ENCODE measurements at regions not wholly inside any gene's neighbourhood (a gene's known extent, or its start where the extent isn't known, plus 50 kb on each side); places are given as distances from the start of the nearest gene placed in this dataset.
"Not testable (repeated sequence)": the region's sequence is repeated elsewhere in the genome, so short reads cannot be mapped to it uniquely, and the experiment has no call there.

GRCh38 chr15:59762558-59762957 lies 73.4 kb upstream of the BNIP2 start:
- ChIA-PET POLR2A (no interaction called here), CTCF (interaction anchor here (0.7 kb wide), 1 partner anchor 202 kb away, joined by 4 read pairs; no protein-coding TSS in a partner anchor)
- no peak overlapping the region for H3K4me3 ChIP-seq (ENCODE audit: low read depth, low read length)
- no peaks in the 10 kb centered on the region for H3K9me3 ChIP-seq (ENCODE audit: control insufficient read depth, insufficient read depth, low read depth, low read length)
- TF ChIP-seq ZNF518A (tag by site-specific recombination; conservative IDR thresholded peaks at IDR 0.05; ENCODE audit: low read depth) = no peak
- TF ChIP-seq REST (tag by site-specific recombination; IDR thresholded peaks at IDR 0.05) = no peak
- no peak for TF ChIP-seq ZNF274 (IDR thresholded peaks at IDR 0.05; ENCODE audit: low read length)
- no peak for TF ChIP-seq ZNF274 (tag by site-specific recombination; IDR thresholded peaks at IDR 0.05; ENCODE audit: borderline replicate concordance)
- TF ChIP-seq RBAK (tag by site-specific recombination; IDR thresholded peaks at IDR 0.05) = no peak
- 0 out of 2 replicates have a peak, but pooled peaks have one; percentile 6 for TF ChIP-seq GLIS1 (tag by site-specific recombination; IDR thresholded peaks at IDR 0.05)
- no peak for TF ChIP-seq ZBTB11 (tag by site-specific recombination; conservative IDR thresholded peaks at IDR 0.05; ENCODE audit: low read depth)
- no peaks in the 10 kb centered on the region for H3K4me1 ChIP-seq (ENCODE audit: control insufficient read depth, insufficient read depth, low read length)
- no peak overlapping the region for H3K27ac ChIP-seq (ENCODE audit: extremely low read depth, low read depth, low read length)
- H3K36me3 ChIP-seq (ENCODE audit: control insufficient read depth in 2 of 2, insufficient read depth in 1 of 2, low read length in 2 of 2) = no peaks in the 10 kb centered on the region

GRCh38 chr15:59760256-59760655 lies 71.1 kb upstream of the BNIP2 start:
- H3K36me3 ChIP-seq (ENCODE audit: control insufficient read depth in 2 of 2, insufficient read depth in 1 of 2, low read length in 2 of 2); H3K27ac ChIP-seq (ENCODE audit: extremely low read depth, low read depth, low read length); POLR2A ChIA-PET; H3K4me3 ChIP-seq (ENCODE audit: low read depth, low read length); H3K9me3 ChIP-seq (ENCODE audit: control insufficient read depth, insufficient read depth, low read depth, low read length); H3K4me1 ChIP-seq (ENCODE audit: control insufficient read depth, insufficient read depth, low read length): not testable (repeated sequence)
- CTCF ChIA-PET = interaction anchor here (0.7 kb wide), 1 partner anchor 220 kb away, joined by 3 read pairs; no protein-coding TSS in a partner anchor
